ENCODE measurements at regions not wholly inside any gene's neighbourhood (a gene's known extent, or its start where the extent isn't known, plus 50 kb on each side); places are given as distances from the start of the nearest gene placed in this dataset.
"Not testable (repeated sequence)": the region's sequence is repeated elsewhere in the genome, so short reads cannot be mapped to it uniquely, and the experiment has no call there.

- no peak for TF ChIP-seq CTCF (IDR thresholded peaks at IDR 0.05; ENCODE audit: control extremely low read depth, extremely low read depth, low read depth, missing control alignments)
- POLR2A ChIA-PET = no interaction called here
- CTCF ChIA-PET = no interaction called here
- no peak for DNase-seq (ENCODE audit: extremely low spot score)
Observed at GRCh38 chr7:140283472-140283871, 106.7 kb upstream of the KDM7A start.

- POLR2A ChIA-PET = no interaction called here
- TF ChIP-seq CTCF (IDR thresholded peaks at IDR 0.05; ENCODE audit: control extremely low read depth, extremely low read depth, low read depth, missing control alignments) = no peak
- DNase-seq (ENCODE audit: extremely low spot score) = no peak
- CTCF ChIA-PET = no interaction called here
Observed at GRCh38 chr7:140281960-140282359, 105.2 kb upstream of the KDM7A start.

GRCh38 chr7:140281255-140281654, 104.5 kb upstream of the KDM7A start:
- ChIA-PET POLR2A (no interaction called here), CTCF (interaction anchor here (1.3 kb wide), 1 partner anchor 17 kb away, joined by 4 read pairs; no protein-coding TSS in a partner anchor)
- TF ChIP-seq CTCF (IDR thresholded peaks at IDR 0.05; ENCODE audit: control extremely low read depth, extremely low read depth, low read depth, missing control alignments) = no peak
- DNase-seq (ENCODE audit: extremely low spot score) = no peak

GRCh38 chr7:140276001-140276400, 99.2 kb upstream of the KDM7A start:
- POLR2A ChIA-PET = no interaction called here
- CTCF ChIA-PET = no interaction called here

GRCh38 chr7:140275069-140275965, 98.5 kb upstream of the KDM7A start:
- no peak for TF ChIP-seq CTCF (IDR thresholded peaks at IDR 0.05; ENCODE audit: control extremely low read depth, extremely low read depth, low read depth, missing control alignments)
- ChIA-PET CTCF (interaction anchor here (1.0 kb wide), 1 partner anchor 204 kb away, joined by 3 read pairs; no protein-coding TSS in a partner anchor), POLR2A (no interaction called here)
- no peak for DNase-seq (ENCODE audit: extremely low spot score)

More at GRCh38 chr7:140276001-140276400, 99.2 kb upstream of the KDM7A start:
- TF ChIP-seq CTCF (IDR thresholded peaks at IDR 0.05; ENCODE audit: control extremely low read depth, extremely low read depth, low read depth, missing control alignments) = no peak
- DNase-seq (ENCODE audit: extremely low spot score) = no peak

- no peak for DNase-seq (ENCODE audit: extremely low spot score)
- CTCF ChIA-PET = no interaction called here
- POLR2A ChIA-PET = no interaction called here
- TF ChIP-seq CTCF (IDR thresholded peaks at IDR 0.05; ENCODE audit: control extremely low read depth, extremely low read depth, low read depth, missing control alignments) = no peak
Observed at GRCh38 chr7:140273417-140273816, 96.6 kb upstream of the KDM7A start.

- CTCF ChIA-PET; DNase-seq (ENCODE audit: extremely low spot score): not testable (repeated sequence)
Observed at GRCh38 chr7:140271643-140271968, 94.8 kb upstream of the KDM7A start.

More at GRCh38 chr7:140271643-140271968, 94.8 kb upstream of the KDM7A start:
- POLR2A ChIA-PET = not testable (repeated sequence)
